MM.1S (cell line): ENCODE measurements at regions not wholly inside any gene's neighbourhood (a gene's known extent, or its start where the extent isn't known, plus 50 kb on each side); places are given as distances from the start of the nearest gene placed in this dataset.

Source experiments
- DNase-seq: peaks from one replicate; pipeline ENCODE4 v3.0.0-alpha.2; 2015
- H2AFZ ChIP-seq: fragments of 300-600 bp; sonication (generic); 2 replicates; pipeline ENCODE4 v1.6.0; 2016; ENCODE audit warnings: antibody characterized with exemption, low read length
- H3F3A ChIP-seq: fragments of 300-600 bp; sonication (generic); 2 replicates; pipeline ENCODE4 v1.6.1; 2016; ENCODE audit warnings: mild to moderate bottlenecking, antibody characterized with exemption, low read length, moderate library complexity, mixed read lengths; ENCODE audit not compliant: insufficient read depth
- H3K27ac ChIP-seq: fragments of 300-600 bp; sonication (generic); 2 replicates; pipeline ENCODE4 v1.5.1; 2016; ENCODE audit warnings: mild to moderate bottlenecking, low read length
- H3K27me3 ChIP-seq: fragments of 300-600 bp; sonication (generic); replicated peaks from 2 replicates; pipeline ENCODE4 v1.6.0; 2016; ENCODE audit warnings: low read length; ENCODE audit not compliant: insufficient read depth
- H3K36me3 ChIP-seq: fragments of 300-600 bp; sonication (generic); replicated peaks from 2 replicates; pipeline ENCODE4 v1.6.1; 2016; ENCODE audit warnings: mild to moderate bottlenecking, low read length, mixed read lengths; ENCODE audit not compliant: insufficient read depth
- H3K4me1 ChIP-seq: fragments of 300-600 bp; sonication (generic); 2 replicates; pipeline ENCODE4 v1.6.1; 2016; ENCODE audit warnings: low read length, mixed read lengths
- H3K4me2 ChIP-seq: fragments of 300-600 bp; sonication (generic); 2 replicates; pipeline ENCODE4 v1.6.0; 2016; ENCODE audit warnings: low read depth, low read length
- H3K4me3 ChIP-seq: fragments of 300-600 bp; sonication (generic); 2 replicates; pipeline ENCODE4 v1.5.1; 2016; ENCODE audit warnings: low read length, mixed read lengths
- H3K79me2 ChIP-seq: fragments of 300-600 bp; sonication (generic); 2 replicates; pipeline ENCODE4 v1.6.1; 2016; ENCODE audit warnings: mixed run types, low read length, mixed read lengths
- H3K9ac ChIP-seq: fragments of 300-600 bp; sonication (generic); 2 replicates; pipeline ENCODE4 v1.6.1; 2016; ENCODE audit warnings: low read length, mixed read lengths
- H3K9me2 ChIP-seq: fragments of 300-600 bp; sonication (generic); replicated peaks from 2 replicates; pipeline ENCODE4 v1.6.1; 2016; ENCODE audit warnings: mild to moderate bottlenecking, low read length, mixed read lengths; ENCODE audit not compliant: insufficient read depth
- H3K9me3 ChIP-seq: fragments of 300-600 bp; sonication (generic); replicated peaks from 2 replicates; pipeline ENCODE4 v1.6.1; 2016; ENCODE audit warnings: mild to moderate bottlenecking, low read length, mixed read lengths; ENCODE audit not compliant: insufficient read depth
- H4K20me1 ChIP-seq: fragments of 300-600 bp; sonication (generic); 2 replicates; pipeline ENCODE4 v1.6.1; 2016; ENCODE audit warnings: mild to moderate bottlenecking, low read length, moderate library complexity, mixed read lengths; ENCODE audit not compliant: insufficient read depth
- EZH2 ChIP-seq: fragments of 300-600 bp; sonication (generic); optimal IDR thresholded peaks from 2 replicates; pipeline ENCODE3; 2017; ENCODE audit warnings: low read depth, mild to moderate bottlenecking, antibody characterized with exemption, low read length, mixed read lengths
- EZH2phosphoT487 ChIP-seq: fragments of 300-600 bp; sonication (generic); IDR thresholded peaks from 2 replicates; pipeline ENCODE4 v1.6.1; 2018; ENCODE audit warnings: antibody characterized with exemption, low read length
- TF ChIP-seq, protein P1 (sequence below): fragments of 300-600 bp; sonication (generic); IDR thresholded peaks from 2 replicates; pipeline ENCODE4 v1.5.1; 2016; ENCODE audit warnings: antibody characterized with exemption, low read length, mixed read lengths

GRCh38 chr3:95464346-95464745, 1350.0 kb upstream of the EPHA6 start:
- no peaks in the 10 kb centered on the region for H3F3A ChIP-seq
- no peak for TF ChIP-seq EZH2phosphoT487
- TF ChIP-seq, protein P1, sequence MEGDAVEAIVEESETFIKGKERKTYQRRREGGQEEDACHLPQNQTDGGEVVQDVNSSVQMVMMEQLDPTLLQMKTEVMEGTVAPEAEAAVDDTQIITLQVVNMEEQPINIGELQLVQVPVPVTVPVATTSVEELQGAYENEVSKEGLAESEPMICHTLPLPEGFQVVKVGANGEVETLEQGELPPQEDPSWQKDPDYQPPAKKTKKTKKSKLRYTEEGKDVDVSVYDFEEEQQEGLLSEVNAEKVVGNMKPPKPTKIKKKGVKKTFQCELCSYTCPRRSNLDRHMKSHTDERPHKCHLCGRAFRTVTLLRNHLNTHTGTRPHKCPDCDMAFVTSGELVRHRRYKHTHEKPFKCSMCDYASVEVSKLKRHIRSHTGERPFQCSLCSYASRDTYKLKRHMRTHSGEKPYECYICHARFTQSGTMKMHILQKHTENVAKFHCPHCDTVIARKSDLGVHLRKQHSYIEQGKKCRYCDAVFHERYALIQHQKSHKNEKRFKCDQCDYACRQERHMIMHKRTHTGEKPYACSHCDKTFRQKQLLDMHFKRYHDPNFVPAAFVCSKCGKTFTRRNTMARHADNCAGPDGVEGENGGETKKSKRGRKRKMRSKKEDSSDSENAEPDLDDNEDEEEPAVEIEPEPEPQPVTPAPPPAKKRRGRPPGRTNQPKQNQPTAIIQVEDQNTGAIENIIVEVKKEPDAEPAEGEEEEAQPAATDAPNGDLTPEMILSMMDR: no peak
- no peak for TF ChIP-seq EZH2

GRCh38 chr3:95468331-95468730, 1346.1 kb upstream of the EPHA6 start:
- H3K4me1 ChIP-seq: no peaks in the 10 kb centered on the region
- no peak overlapping the region for H2AFZ ChIP-seq
- H3K27me3 ChIP-seq: no peaks in the 10 kb centered on the region
- no peak overlapping the region for H3K4me2 ChIP-seq
- no peak for DNase-seq
- no peaks in the 10 kb centered on the region for H3K9me2 ChIP-seq
- TF ChIP-seq EZH2phosphoT487 (no peak), EZH2 (no peak)
- TF ChIP-seq, protein P1: no peak
- H3K4me3 ChIP-seq: no peak overlapping the region
- H3K79me2 ChIP-seq: no peaks in the 10 kb centered on the region
- no peak overlapping the region for H3K9ac ChIP-seq
- no peaks in the 10 kb centered on the region for H3K36me3 ChIP-seq
- no peaks in the 10 kb centered on the region for H3K9me3 ChIP-seq
- no peaks in the 10 kb centered on the region for H3F3A ChIP-seq
- no peak overlapping the region for H3K27ac ChIP-seq
- no peaks in the 10 kb centered on the region for H4K20me1 ChIP-seq

More at GRCh38 chr3:95464346-95464745, 1350.0 kb upstream of the EPHA6 start:
- no peaks in the 10 kb centered on the region for H3K4me1 ChIP-seq
- H3K36me3 ChIP-seq: no peaks in the 10 kb centered on the region
- no peak overlapping the region for H3K4me2 ChIP-seq
- no peak overlapping the region for H2AFZ ChIP-seq
- no peak overlapping the region for H3K9ac ChIP-seq
- H3K79me2 ChIP-seq: no peaks in the 10 kb centered on the region
- no peak for DNase-seq
- no peak overlapping the region for H3K4me3 ChIP-seq
- no peaks in the 10 kb centered on the region for H3K9me2 ChIP-seq
- H3K9me3 ChIP-seq: no peaks in the 10 kb centered on the region
- H3K27ac ChIP-seq: no peak overlapping the region
- H4K20me1 ChIP-seq: no peaks in the 10 kb centered on the region
- H3K27me3 ChIP-seq: no peaks in the 10 kb centered on the region

DNA sequence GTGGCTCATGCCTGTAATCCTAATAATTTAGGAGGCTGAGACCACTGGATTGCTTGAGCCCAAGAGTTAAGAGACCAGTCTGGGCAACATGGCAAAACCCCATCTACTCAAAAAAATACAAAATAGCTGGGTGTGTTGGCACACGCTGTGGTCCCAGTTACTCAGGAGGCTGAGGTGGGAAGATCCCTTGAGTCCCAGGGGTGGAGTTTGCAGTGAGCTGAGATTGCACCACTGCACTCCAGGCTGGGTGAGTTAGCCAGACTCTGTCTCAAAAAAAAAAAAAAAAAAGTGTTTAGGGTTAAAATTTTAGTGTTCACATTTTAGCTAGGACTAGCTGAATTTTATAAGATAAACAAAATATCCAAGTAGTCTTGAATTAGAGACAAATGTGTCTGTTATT, 1340.1 kb upstream of the EPHA6 start:
- Histone ChIP-seq H3K9me2 (no peaks in the 10 kb centered on the region), H2AFZ (no peak overlapping the region), H3K9me3 (no peaks in the 10 kb centered on the region), H3K79me2 (no peaks in the 10 kb centered on the region), H3K4me2 (no peak overlapping the region), H3K9ac (no peak overlapping the region), H3K27me3 (no peaks in the 10 kb centered on the region), H3K4me3 (no peak overlapping the region), H3K27ac (no peak overlapping the region), H3K4me1 (no peaks in the 10 kb centered on the region), H4K20me1 (no peaks in the 10 kb centered on the region), H3K36me3 (no peaks in the 10 kb centered on the region), H3F3A (no peaks in the 10 kb centered on the region)
- DNase-seq: no peak
- TF ChIP-seq EZH2phosphoT487: no peak
- TF ChIP-seq, protein P1: no peak
- no peak for TF ChIP-seq EZH2
